ENCODE measurements at regions not wholly inside any gene's neighbourhood (a gene's known extent, or its start where the extent isn't known, plus 50 kb on each side); places are given as distances from the start of the nearest gene placed in this dataset.
"Not testable (repeated sequence)": the region's sequence is repeated elsewhere in the genome, so short reads cannot be mapped to it uniquely, and the experiment has no call there.

- DNase-seq: no peak
Measured at GRCh38 chr6:147999001-147999540, 343.6 kb upstream of the SASH1 start.

GRCh38 chr6:148001844-148002642 lies 340.6 kb upstream of the SASH1 start:
- DNase-seq: no peak

GRCh38 chr6:148004651-148005050 lies 338.0 kb upstream of the SASH1 start:
- DNase-seq: no peak

DNA sequence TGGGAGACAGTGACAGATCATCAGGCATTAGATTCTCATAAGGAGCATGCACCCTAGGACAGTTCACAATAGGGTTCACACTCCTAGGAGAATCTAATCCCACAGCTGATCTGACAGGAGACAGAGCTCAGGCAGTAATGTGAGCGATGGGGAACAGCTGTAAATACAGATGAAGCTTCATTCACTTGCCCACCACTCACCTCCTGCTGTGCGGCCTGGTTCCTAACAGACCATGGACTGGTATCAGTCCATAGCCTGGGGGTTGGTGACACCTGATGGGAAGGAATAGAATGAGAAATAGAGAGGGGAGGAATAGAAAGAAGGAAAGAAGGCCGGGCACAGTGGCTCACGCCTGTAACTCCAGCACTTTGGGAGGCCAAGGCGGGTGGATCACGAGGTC lies 336.8 kb upstream of the SASH1 start:
- no peak for DNase-seq

DNA sequence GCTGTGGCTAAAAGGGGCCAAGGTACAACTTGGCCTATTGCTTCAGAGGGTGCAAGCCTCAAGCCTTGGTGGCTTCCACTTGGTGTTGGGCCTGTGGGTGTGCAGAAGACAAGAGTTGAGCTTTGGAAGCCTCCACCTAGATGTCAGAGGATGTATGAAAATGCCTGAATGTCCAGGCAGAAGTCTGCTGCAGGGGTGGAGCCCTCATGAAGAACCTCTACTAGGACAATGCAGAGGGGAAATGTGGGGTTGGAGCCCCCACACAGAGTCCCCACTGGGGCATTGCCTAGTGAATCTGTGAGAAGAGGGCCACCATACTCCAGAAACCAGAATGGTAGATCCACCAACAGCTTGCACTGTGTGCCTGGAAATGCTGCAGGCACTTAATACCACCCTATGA lies 332.1 kb upstream of the SASH1 start:
- DNase-seq: not testable (repeated sequence)

DNA sequence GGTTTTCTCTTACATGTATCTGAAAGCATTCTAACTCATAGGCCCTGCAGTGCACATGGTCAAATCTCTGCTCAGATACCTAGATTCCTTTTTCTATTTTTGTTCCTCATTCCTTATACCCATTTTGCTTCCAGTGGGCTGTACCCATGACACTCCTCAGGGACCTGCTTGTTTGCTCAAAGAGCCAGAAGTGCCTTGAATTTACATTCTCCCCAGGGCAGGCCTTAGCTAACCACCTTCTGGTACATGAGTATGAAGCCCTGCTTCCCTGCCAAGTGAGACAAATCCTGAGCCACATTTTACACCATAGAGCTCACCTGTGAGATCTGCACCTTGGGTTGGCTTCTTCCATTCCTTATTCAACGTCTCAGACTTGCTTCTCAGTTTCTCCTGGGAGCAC lies 326.6 kb upstream of the SASH1 start:
- no peak for DNase-seq

- DNase-seq: no peak
Measured at GRCh38 chr6:148021165-148021564, 321.5 kb upstream of the SASH1 start.

GRCh38 chr6:148021699-148022098 lies 320.9 kb upstream of the SASH1 start:
- no peak for DNase-seq

DNA sequence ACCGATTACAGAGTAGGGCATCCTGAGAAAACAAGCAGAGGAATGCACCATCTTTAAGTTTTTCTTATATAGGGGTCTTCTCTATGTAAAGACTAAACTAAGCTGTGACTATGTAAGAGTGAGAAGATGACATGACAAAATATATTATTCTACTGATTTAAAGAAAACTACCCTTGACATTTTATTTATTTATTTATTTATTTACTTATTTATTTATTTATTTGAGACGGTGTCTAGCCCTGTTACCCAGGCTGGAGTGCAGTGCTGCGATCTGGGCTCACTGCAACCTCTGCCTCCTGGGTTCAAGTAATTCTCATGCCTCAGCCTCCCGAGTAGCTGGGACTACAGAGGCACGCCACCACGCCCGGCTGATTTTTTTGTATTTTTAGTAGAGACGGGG lies 320.4 kb upstream of the SASH1 start:
- DNase-seq: not testable (repeated sequence)

- DNase-seq: no peak
Measured at GRCh38 chr6:148027201-148027600, 315.4 kb upstream of the SASH1 start.

GRCh38 chr6:148035806-148036390 lies 306.7 kb upstream of the SASH1 start:
- no peak for DNase-seq

DNA sequence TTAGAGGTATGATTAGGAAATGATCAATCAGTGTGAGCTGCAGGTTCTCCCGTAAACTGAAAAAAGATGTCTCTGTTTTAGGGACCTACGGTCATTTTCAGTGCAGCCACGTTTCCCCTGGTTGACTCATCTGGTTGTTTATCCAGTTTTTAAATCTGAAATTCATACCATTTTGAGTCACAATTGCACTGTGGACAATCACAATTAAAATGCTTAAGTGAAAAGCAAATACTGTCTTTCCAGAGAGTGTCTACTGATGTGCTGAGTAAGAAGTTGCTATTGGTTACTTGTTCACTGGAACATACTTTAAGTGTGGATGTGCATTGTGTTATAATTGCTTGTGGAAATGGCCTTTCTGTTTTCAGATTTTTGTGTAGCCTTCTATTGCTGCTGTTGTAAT lies 305.1 kb upstream of the SASH1 start:
- DNase-seq: no peak

- no peak for DNase-seq
Measured at GRCh38 chr6:148041546-148041945, 301.1 kb upstream of the SASH1 start.

DNA sequence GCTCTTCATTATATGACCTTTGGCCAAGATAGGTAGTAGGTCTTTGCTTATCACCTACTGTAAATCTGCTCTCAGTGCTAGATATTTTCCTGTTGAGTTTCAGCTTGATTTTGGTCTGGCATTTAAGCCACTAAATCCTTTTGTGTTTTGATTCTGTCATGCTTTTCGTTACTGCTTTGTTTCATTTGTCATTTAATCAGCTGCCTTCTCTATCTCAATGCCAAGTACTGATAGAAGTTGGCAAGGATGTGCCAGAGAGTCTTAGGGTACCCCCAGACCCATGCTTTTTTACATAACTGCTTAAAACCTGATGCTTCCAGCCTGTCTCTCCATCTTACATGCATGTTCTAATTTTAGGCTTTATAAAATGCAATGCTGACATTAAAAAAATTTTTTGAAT lies 300.1 kb upstream of the SASH1 start:
- no peak for DNase-seq

- no peak for DNase-seq
Measured at GRCh38 chr6:148044261-148044751, 298.3 kb upstream of the SASH1 start.

GRCh38 chr6:148044921-148045320 lies 297.7 kb upstream of the SASH1 start:
- no peak for DNase-seq

DNA sequence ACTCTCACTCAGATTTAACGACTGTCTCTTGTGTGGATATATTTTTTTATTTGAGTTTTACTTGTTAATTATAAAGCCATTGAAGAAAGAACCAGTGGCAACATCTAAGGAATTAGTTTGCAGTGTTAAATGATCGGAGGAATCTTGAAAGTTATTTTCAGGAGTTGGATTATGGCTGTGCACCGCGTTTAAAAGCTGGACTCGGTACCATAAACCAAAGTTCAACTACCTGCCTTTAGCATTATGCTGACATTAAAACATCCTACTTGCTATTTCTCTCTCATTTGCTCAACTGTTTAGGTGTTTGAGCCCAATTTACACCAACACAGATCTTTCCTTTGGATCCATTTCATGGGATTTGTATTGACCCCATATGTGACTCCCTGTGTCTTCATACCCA lies 289.4 kb upstream of the SASH1 start:
- DNase-seq: no peak

DNA sequence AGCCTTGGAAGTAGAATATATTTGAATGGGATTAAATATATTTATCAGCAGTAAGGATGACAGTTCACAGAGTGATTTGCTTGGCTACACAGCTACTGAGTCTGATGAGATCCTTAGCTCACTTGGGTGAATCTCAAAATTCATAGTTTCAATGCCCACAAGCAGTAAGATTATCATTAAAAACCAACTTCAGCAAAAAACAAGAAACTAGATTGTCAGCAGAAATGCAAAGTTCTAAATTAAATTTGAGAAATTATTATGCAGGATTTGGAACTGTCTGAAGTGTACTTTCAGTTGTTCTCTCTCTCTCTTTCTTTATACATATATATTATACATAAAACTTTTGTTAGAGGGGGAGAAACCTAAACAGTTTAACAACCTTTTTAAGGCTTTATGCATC lies 288.8 kb upstream of the SASH1 start:
- DNase-seq: no peak

GRCh38 chr6:148054219-148054618 lies 288.4 kb upstream of the SASH1 start:
- DNase-seq: no peak

- no peak for DNase-seq
Measured at GRCh38 chr6:148055419-148055818, 287.2 kb upstream of the SASH1 start.

GRCh38 chr6:148059869-148060268 lies 282.8 kb upstream of the SASH1 start:
- no peak for DNase-seq

DNA sequence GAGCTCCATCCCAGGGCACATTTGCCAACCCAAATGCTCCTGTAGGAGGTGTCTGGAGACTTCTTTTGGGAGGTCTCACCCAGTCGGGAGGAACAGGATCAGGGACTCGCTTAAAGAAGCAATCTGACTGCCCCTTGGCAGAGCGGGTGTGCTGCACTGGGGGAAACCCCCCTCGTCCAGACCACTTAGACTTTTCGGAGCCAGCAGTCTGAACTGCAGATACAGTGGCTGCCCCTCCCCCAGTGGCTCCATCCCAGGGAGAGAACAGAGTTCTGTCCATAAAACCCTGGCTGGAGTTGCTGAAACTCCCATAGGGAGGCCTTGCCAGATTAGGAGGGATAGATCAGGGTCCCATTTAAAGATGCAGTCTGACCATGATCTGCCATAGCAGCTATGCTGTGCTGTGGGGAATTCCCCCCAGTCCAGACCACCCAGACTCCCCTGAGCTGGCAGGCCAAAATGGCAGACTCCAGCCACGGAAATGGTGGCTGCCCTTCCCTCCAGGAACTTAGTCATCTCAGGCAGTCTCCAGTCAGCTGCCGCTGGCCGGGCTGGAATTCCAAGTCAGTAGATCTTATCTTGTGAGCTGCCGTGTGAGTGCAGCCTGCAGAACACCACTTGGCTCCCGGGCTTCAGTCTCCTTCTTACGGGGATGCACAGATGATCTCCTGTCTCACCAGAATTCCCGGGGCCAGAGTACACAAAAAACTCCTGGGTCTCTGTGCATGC lies 278.1 kb upstream of the SASH1 start:
- DNase-seq: no peak

GRCh38 chr6:148068437-148069061 lies 274.1 kb upstream of the SASH1 start:
- DNase-seq: no peak
